ENCODE measurements at regions not wholly inside any gene's neighbourhood (a gene's known extent, or its start where the extent isn't known, plus 50 kb on each side); places are given as distances from the start of the nearest gene placed in this dataset.

DNA sequence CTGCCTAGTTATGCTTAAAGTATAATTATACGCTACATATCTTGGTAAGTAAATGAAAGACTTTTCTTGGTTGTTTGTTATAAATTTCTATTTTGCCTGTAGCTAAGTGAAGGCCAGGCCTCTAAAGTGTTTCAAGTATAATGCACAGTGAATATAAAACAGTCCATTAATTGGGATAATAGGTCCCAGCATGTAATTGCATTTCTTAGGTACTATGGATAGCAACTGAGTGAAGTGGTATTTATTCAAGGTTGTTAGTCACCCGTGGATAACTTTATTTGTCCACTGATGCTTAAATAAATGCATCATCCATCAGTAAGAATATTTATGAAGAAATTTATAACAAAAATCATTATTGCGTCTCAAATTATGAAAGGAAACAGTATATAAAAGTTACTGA lies 59.1 kb downstream of the TEX13C start:
- TF ChIP-seq ZNF266 (tag by site-specific recombination; IDR thresholded peaks at IDR 0.05; ENCODE audit: low read depth) (no peak), ATF2 (tag by site-specific recombination; IDR thresholded peaks at IDR 0.05; ENCODE audit: low read depth) (no peak)
- TF ChIP-seq, protein P1, sequence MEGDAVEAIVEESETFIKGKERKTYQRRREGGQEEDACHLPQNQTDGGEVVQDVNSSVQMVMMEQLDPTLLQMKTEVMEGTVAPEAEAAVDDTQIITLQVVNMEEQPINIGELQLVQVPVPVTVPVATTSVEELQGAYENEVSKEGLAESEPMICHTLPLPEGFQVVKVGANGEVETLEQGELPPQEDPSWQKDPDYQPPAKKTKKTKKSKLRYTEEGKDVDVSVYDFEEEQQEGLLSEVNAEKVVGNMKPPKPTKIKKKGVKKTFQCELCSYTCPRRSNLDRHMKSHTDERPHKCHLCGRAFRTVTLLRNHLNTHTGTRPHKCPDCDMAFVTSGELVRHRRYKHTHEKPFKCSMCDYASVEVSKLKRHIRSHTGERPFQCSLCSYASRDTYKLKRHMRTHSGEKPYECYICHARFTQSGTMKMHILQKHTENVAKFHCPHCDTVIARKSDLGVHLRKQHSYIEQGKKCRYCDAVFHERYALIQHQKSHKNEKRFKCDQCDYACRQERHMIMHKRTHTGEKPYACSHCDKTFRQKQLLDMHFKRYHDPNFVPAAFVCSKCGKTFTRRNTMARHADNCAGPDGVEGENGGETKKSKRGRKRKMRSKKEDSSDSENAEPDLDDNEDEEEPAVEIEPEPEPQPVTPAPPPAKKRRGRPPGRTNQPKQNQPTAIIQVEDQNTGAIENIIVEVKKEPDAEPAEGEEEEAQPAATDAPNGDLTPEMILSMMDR (tag by site-specific recombination; IDR thresholded peaks at IDR 0.05): no peak
